ENCODE measurements at regions not wholly inside any gene's neighbourhood (a gene's known extent, or its start where the extent isn't known, plus 50 kb on each side); places are given as distances from the start of the nearest gene placed in this dataset.

DNA sequence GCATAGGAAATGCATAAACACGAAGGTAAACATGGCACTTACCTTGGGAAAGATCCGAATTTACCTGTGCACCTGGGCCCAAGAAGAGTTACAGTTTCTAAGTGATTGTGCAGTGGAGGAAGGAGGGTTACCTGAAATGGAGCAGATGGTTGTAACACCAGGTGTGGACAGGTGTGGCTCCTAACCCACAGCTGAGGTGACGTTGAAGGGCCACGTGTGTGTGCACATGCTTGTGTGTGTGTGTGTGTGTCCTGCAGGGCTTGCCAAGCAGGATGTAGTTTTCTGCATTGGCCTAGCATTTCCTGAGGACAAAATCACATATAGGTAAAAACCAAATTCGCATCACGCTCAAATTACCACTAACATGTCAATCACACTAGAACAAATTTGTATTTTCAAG is 240.8 kb downstream of the ANKRD60 start:
- H3K27me3 Mint-ChIP-seq (ENCODE audit: unreplicated experiment) = peaks cover 8% of the 10 kb centered on the region
- peaks cover 40% of the 10 kb centered on the region for H3K4me1 Mint-ChIP-seq (ENCODE audit: low read depth, unreplicated experiment)
- no peak for TF ChIP-seq CTCF (IDR thresholded peaks at IDR 0.05; ENCODE audit: partially characterized antibody, unreplicated experiment)
- H3K36me3 Mint-ChIP-seq (ENCODE audit: unreplicated experiment) = no peaks in the 10 kb centered on the region
- H3K9me3 Mint-ChIP-seq (ENCODE audit: unreplicated experiment) = peaks cover 19% of the 10 kb centered on the region
- DNase-seq = no peak
- peak overlapping the region; percentile 33 for H3K27ac Mint-ChIP-seq (ENCODE audit: unreplicated experiment)
- no peak overlapping the region for H3K4me3 Mint-ChIP-seq (ENCODE audit: unreplicated experiment)

- H3K27ac Mint-ChIP-seq (ENCODE audit: unreplicated experiment) = peak overlapping the region; percentile 93
- peaks cover 49% of the 10 kb centered on the region for H3K4me1 Mint-ChIP-seq (ENCODE audit: low read depth, unreplicated experiment)
- peak; percentile 60 for DNase-seq
- peaks cover 22% of the 10 kb centered on the region for H3K9me3 Mint-ChIP-seq (ENCODE audit: unreplicated experiment)
- peak overlapping the region; percentile 71 for H3K4me3 Mint-ChIP-seq (ENCODE audit: unreplicated experiment)
- no peak for TF ChIP-seq CTCF (IDR thresholded peaks at IDR 0.05; ENCODE audit: partially characterized antibody, unreplicated experiment)
- H3K36me3 Mint-ChIP-seq (ENCODE audit: unreplicated experiment) = no peaks in the 10 kb centered on the region
- peaks cover 9% of the 10 kb centered on the region for H3K27me3 Mint-ChIP-seq (ENCODE audit: unreplicated experiment)
Measured at GRCh38 chr20:57986666-57987065, 241.8 kb downstream of the ANKRD60 start.

DNA sequence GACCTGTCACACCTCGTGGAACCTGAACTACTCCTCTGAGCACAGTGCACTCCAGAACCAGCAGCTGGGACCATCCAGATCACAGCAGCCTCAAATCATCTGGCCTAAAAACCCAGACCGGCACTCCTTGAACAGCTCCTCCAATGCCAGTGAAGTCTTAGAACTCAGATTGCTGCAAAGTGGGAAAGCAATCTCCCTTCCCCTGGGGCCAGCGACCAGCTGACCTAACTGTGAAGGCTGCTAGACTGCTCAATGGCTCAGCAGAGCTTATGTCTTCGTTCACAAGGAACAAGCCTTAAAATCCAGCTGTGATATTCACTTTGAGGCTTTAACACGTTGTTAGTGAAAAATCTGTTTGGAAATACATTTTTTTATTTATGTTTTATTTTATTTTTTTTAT is 243.2 kb downstream of the ANKRD60 start:
- H3K4me1 Mint-ChIP-seq (ENCODE audit: low read depth, unreplicated experiment) = peaks cover 47% of the 10 kb centered on the region
- no peak for TF ChIP-seq CTCF (IDR thresholded peaks at IDR 0.05; ENCODE audit: partially characterized antibody, unreplicated experiment)
- no peaks in the 10 kb centered on the region for H3K36me3 Mint-ChIP-seq (ENCODE audit: unreplicated experiment)
- peak; percentile 83 for DNase-seq
- peaks cover 23% of the 10 kb centered on the region for H3K9me3 Mint-ChIP-seq (ENCODE audit: unreplicated experiment)
- H3K4me3 Mint-ChIP-seq (ENCODE audit: unreplicated experiment) = peak overlapping the region; percentile 64
- H3K27ac Mint-ChIP-seq (ENCODE audit: unreplicated experiment) = peak overlapping the region; percentile 84
- peaks cover 12% of the 10 kb centered on the region for H3K27me3 Mint-ChIP-seq (ENCODE audit: unreplicated experiment)

- no peak overlapping the region for H3K27ac Mint-ChIP-seq (ENCODE audit: unreplicated experiment)
- H3K4me3 Mint-ChIP-seq (ENCODE audit: unreplicated experiment) = no peak overlapping the region
- H3K9me3 Mint-ChIP-seq (ENCODE audit: unreplicated experiment) = peaks cover 23% of the 10 kb centered on the region
- DNase-seq = no peak
- H3K36me3 Mint-ChIP-seq (ENCODE audit: unreplicated experiment) = no peaks in the 10 kb centered on the region
- no peak for TF ChIP-seq CTCF (IDR thresholded peaks at IDR 0.05; ENCODE audit: partially characterized antibody, unreplicated experiment)
- H3K27me3 Mint-ChIP-seq (ENCODE audit: unreplicated experiment) = peaks cover 12% of the 10 kb centered on the region
- peaks cover 48% of the 10 kb centered on the region for H3K4me1 Mint-ChIP-seq (ENCODE audit: low read depth, unreplicated experiment)
Measured at GRCh38 chr20:57983082-57983481, 245.4 kb downstream of the ANKRD60 start.

DNA sequence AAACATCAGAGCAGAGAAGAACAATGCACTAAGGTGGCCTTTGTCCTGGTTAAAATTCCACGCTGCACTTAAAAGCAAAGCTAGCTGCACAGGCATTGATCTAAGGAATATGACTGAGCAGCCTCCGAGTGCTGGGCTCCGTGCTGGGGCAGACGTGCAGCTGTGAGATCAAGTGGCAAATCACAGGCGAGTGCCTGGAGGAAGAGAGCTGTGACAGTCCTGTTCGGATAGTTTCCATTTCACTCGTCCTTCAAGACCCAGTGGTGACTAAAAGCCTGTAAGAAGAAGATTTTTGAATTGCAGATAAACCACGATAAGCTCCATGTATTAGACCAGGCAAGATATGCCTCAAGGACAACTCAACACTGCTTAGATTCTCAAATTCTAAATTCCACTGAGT is 247.9 kb downstream of the ANKRD60 start:
- Mint-ChIP-seq H3K4me1 (ENCODE audit: low read depth, unreplicated experiment) (peaks cover 31% of the 10 kb centered on the region), H3K4me3 (ENCODE audit: unreplicated experiment) (no peak overlapping the region), H3K9me3 (ENCODE audit: unreplicated experiment) (peaks cover 10% of the 10 kb centered on the region), H3K27ac (ENCODE audit: unreplicated experiment) (no peak overlapping the region), H3K36me3 (ENCODE audit: unreplicated experiment) (no peaks in the 10 kb centered on the region), H3K27me3 (ENCODE audit: unreplicated experiment) (peaks cover 8% of the 10 kb centered on the region)
- no peak for DNase-seq
- no peak for TF ChIP-seq CTCF (IDR thresholded peaks at IDR 0.05; ENCODE audit: partially characterized antibody, unreplicated experiment)

Data from glutamatergic neuron (in vitro differentiated cells).